Testis (tissue), 2 donors: ENCODE measurements at regions not wholly inside any gene's neighbourhood (a gene's known extent, or its start where the extent isn't known, plus 50 kb on each side); places are given as distances from the start of the nearest gene placed in this dataset.
"Not testable (repeated sequence)": the region's sequence is repeated elsewhere in the genome, so short reads cannot be mapped to it uniquely, and the experiment has no call there.

Experiments used
- DNase-seq: peaks from one replicate; pipeline ENCODE4 v3.0.0-alpha.2; 2019
- H3K27ac ChIP-seq, 2 donors: fragments of 200-600 bp; sonication (generic); one replicate each; pipeline ENCODE4 v1.5.1; 2019
- H3K27me3 ChIP-seq: fragments of 200-600 bp; sonication (generic); one replicate; pipeline ENCODE4 v1.5.1; 2019
- H3K36me3 ChIP-seq: fragments of 200-600 bp; sonication (generic); one replicate; pipeline ENCODE4 v1.5.1; 2017; ENCODE audit warnings: low read depth; ENCODE audit errors: missing control alignments
- H3K4me1 ChIP-seq: fragments of 200-600 bp; sonication (generic); one replicate; pipeline ENCODE4 v1.5.1; 2019
- H3K4me3 ChIP-seq, 2 donors: fragments of 200-600 bp; sonication (generic); one replicate each; pipeline ENCODE4 v1.5.1; 2017 to 2019
- H3K9me3 ChIP-seq: fragments of 200-600 bp; sonication (generic); one replicate; pipeline ENCODE4 v1.5.1; 2017
- POLR2A ChIP-seq: fragments of 450-650 bp; IDR thresholded peaks from one replicate; pipeline ENCODE4 v1.6.1; 2017; ENCODE audit warnings: antibody characterized with exemption, mild to moderate bottlenecking, moderate library complexity
- WGBS, 2 donors: methylation state at CpG; one replicate each; pipeline ENCODE4 v1.1.5; 2018; 5-methylcytosine and 5-hydroxymethylcytosine counted together
- intact Hi-C: fragments of 100-400 bp; cut with DNase I; formaldehyde crosslinking; loops from one replicate; pipeline ENCODE4 v1.15.1; 2023; ENCODE audit warnings: low total_unique reads
- TF ChIP-seq, protein P1 (sequence below), 3 experiments: fragments of 450-650 bp in 2 of 3; fragments of 200-600 bp in 1 of 3; sonication (generic) in 1 of 3; IDR thresholded peaks; one replicate each; pipeline ENCODE4 v1.5.1; 2016 to 2019; ENCODE audit warnings: antibody characterized with exemption in 3 of 3, mild to moderate bottlenecking in 2 of 3, moderate library complexity in 1 of 3

DNA sequence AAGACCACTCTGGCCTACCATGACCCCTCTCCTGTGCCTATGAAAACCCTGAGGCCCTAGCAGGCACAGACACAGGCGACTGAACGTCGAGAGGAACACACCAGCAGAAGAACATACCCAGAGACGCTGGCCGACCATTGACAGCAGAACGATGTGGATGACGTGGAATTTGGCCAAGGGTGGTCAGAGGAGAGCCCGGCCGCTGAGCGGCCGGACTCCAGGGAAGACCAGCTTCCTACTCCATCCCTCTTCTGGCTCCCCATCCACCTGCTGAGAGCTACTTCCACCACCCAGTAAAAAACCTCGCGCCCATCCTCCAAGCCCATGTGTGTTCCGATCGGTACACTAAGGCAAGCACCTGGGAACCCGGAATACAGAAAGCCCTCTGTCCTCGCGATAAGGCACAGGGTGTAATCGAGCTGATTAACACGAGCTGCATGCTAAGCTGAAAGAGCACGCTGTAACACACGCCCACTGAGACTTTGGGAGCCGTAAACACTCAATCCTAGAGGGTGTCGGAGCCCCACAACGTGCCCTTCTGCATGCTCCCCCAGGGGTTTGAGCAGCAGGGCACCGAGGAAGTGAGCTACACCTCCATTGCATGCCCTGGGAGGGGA lies 150.3 kb downstream of the CENPF start:
- no peak for DNase-seq
- Histone ChIP-seq H3K4me1 (no peaks in the 10 kb centered on the region), H3K4me3 (no peak overlapping the region), H3K36me3 (no peaks in the 10 kb centered on the region), H3K27me3 (no peaks in the 10 kb centered on the region), H3K9me3 (no peaks in the 10 kb centered on the region), H3K27ac (no peak overlapping the region)
- 57 to 78% methylated on average over 16 to 26 of the region's 26 CpGs for WGBS, 2 donors
- no peak for TF ChIP-seq POLR2A
- TF ChIP-seq, protein P1, sequence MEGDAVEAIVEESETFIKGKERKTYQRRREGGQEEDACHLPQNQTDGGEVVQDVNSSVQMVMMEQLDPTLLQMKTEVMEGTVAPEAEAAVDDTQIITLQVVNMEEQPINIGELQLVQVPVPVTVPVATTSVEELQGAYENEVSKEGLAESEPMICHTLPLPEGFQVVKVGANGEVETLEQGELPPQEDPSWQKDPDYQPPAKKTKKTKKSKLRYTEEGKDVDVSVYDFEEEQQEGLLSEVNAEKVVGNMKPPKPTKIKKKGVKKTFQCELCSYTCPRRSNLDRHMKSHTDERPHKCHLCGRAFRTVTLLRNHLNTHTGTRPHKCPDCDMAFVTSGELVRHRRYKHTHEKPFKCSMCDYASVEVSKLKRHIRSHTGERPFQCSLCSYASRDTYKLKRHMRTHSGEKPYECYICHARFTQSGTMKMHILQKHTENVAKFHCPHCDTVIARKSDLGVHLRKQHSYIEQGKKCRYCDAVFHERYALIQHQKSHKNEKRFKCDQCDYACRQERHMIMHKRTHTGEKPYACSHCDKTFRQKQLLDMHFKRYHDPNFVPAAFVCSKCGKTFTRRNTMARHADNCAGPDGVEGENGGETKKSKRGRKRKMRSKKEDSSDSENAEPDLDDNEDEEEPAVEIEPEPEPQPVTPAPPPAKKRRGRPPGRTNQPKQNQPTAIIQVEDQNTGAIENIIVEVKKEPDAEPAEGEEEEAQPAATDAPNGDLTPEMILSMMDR (IDR thresholded peaks at IDR 0.05): no peak
- intact Hi-C loops: no loop called here

DNA sequence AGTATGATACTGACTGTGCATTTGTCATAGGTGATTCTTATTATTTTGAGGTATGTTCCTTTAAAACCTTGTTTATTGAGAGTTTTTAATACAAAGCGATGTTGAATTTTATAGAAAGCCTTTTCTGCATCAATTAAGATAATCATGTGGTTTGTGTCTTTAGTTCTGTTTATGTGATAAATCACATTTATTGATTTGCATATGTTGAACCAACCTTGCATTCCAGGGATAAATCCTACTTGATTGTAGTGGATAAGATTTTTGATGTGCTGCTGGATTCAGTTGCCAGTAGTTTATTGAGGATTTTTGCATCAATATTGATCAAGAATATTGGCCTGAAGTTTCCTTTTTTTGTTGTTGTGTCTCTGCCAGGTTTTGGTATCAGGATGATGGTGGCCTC lies 158.0 kb downstream of the CENPF start:
- intact Hi-C loops: no loop called here
- Histone ChIP-seq H3K27me3 (no peaks in the 10 kb centered on the region), H3K9me3 (no peaks in the 10 kb centered on the region), H3K4me1 (no peaks in the 10 kb centered on the region), H3K4me3 (no peak overlapping the region), H3K36me3 (no peaks in the 10 kb centered on the region), H3K27ac (no peak overlapping the region)
- DNase-seq: no peak
- WGBS, 2 donors: 93 to 97% methylated on average over 1 of the region's 1 CpG
- TF ChIP-seq, protein P1 (IDR thresholded peaks at IDR 0.05): no peak
- TF ChIP-seq POLR2A: no peak

DNA sequence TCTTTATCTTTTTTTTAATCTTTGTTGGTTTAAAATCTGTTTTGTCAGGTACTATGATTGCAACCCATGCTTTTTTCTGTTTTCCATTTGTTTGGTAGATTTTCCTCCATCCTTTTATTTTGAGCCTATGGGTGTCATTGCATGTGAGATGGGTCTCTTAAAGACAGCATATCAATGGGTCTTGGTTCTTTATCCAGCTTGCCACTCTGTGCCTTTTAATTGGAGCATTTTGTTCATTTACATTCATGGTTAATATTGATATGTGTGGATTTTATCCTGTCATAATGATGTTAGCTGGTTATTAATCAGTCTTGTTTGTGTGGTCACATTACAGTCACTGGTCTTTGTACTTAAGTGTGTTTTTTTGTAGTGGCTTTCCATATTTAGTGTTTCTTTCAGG lies 159.9 kb downstream of the CENPF start:
- H3K9me3 ChIP-seq: no peaks in the 10 kb centered on the region
- no peak for TF ChIP-seq POLR2A
- TF ChIP-seq, protein P1 (IDR thresholded peaks at IDR 0.05): no peak
- H3K27ac ChIP-seq: no peak overlapping the region
- H3K27me3 ChIP-seq: no peaks in the 10 kb centered on the region
- no peak overlapping the region for H3K4me3 ChIP-seq
- H3K4me1 ChIP-seq: no peaks in the 10 kb centered on the region
- intact Hi-C loops: no loop called here
- no peaks in the 10 kb centered on the region for H3K36me3 ChIP-seq
- DNase-seq: no peak

DNA sequence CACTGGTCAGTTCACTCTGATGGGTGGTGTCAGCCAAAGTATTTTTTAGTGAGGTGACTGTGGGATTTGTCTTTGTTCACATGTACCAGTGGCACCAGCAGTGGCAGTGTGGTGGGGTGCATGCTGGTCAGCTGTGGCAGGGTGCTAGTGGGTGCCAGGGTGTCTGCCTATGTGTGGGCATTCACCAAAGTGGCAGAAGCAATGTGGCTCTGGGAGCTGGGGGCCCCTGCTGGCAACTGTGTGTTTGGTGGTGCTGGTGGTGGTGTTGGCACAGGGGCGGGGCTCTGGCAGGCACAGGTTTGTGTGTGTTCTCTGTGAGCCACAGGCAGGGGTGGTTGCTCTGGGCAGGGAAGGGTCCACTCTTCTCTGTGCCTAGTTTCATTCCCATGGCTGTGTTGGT lies 161.5 kb downstream of the CENPF start:
- no peak for TF ChIP-seq POLR2A
- TF ChIP-seq, protein P1 (IDR thresholded peaks at IDR 0.05): no peak
- Histone ChIP-seq H3K4me1 (no peaks in the 10 kb centered on the region), H3K27ac (no peak overlapping the region), H3K4me3 (no peak overlapping the region), H3K9me3 (no peaks in the 10 kb centered on the region), H3K36me3 (no peaks in the 10 kb centered on the region), H3K27me3 (no peaks in the 10 kb centered on the region)
- no peak for DNase-seq
- intact Hi-C loops: no loop called here
- WGBS, 2 donors: 67 to 86% methylated on average over 1 of the region's 1 CpG

DNA sequence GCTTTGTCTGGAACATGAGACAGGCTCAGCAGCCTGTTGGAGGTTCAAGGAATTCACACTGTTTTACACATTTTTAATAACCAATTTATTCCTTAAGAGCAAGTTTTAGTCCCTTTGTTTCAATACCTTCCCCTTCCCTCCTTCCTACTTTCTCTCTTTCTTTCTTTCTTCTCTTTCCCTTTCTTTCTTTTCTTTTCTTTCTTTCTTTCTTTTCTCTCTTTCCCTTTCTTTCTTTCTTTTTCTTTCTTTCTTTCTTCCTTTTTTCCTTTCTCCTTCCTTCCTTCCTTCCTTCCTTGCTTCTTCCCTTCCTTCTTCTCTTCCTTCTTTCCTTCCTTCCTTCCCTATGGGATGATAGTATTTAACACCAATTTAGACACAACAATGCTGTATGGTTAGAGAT lies 164.2 kb downstream of the CENPF start:
- H3K27me3 ChIP-seq: no peaks in the 10 kb centered on the region
- no peak overlapping the region for H3K4me3 ChIP-seq
- H3K27ac ChIP-seq: no peak overlapping the region
- no peaks in the 10 kb centered on the region for H3K36me3 ChIP-seq
- intact Hi-C loops: no loop called here
- no peaks in the 10 kb centered on the region for H3K4me1 ChIP-seq
- no peak for DNase-seq
- H3K9me3 ChIP-seq: no peaks in the 10 kb centered on the region
- TF ChIP-seq, protein P1 (IDR thresholded peaks at IDR 0.05): no peak
- TF ChIP-seq POLR2A: no peak

DNA sequence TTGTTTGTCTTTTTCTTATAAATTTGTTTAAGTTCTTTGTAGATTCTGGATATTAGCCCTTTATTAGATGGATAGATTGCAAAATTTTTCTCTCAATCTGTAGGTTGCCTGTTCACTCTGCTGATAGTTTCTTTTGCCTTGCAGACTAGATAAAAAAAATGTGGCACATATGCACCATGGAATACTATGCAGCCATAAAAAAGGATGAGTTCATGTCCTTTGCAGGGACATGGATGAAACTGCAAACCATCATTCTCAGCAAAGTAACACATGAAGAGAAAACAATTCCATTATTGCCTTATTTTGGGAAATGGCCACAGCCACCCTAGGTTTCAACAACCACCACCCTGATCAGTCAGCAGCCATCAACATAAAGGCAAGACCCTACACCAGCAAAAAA lies 166.7 kb downstream of the CENPF start:
- H3K4me3 ChIP-seq, H3K27me3 ChIP-seq, H3K27ac ChIP-seq, H3K9me3 ChIP-seq, intact Hi-C loops, H3K36me3 ChIP-seq, DNase-seq, H3K4me1 ChIP-seq: not testable (repeated sequence)
